Activated T-cell treated with anti-CD3 and anti-CD28 coated beads for 1 hour (primary cell): ENCODE measurements at regions not wholly inside any gene's neighbourhood (a gene's known extent, or its start where the extent isn't known, plus 50 kb on each side); places are given as distances from the start of the nearest gene placed in this dataset.

ENCODE experiments used
- DNase-seq: peaks from one replicate; pipeline ENCODE4 v3.0.0-alpha.2; 2020; ENCODE audit warnings: low read depth

- DNase-seq, result no peak
Observed at GRCh38 chr9:16243798-16244197, 626.7 kb downstream of the BNC2 start.

GRCh38 chr9:16245756-16246440 lies 624.6 kb downstream of the BNC2 start:
- no peak for DNase-seq

GRCh38 chr9:16246785-16247184 lies 623.7 kb downstream of the BNC2 start:
- no peak for DNase-seq

DNA sequence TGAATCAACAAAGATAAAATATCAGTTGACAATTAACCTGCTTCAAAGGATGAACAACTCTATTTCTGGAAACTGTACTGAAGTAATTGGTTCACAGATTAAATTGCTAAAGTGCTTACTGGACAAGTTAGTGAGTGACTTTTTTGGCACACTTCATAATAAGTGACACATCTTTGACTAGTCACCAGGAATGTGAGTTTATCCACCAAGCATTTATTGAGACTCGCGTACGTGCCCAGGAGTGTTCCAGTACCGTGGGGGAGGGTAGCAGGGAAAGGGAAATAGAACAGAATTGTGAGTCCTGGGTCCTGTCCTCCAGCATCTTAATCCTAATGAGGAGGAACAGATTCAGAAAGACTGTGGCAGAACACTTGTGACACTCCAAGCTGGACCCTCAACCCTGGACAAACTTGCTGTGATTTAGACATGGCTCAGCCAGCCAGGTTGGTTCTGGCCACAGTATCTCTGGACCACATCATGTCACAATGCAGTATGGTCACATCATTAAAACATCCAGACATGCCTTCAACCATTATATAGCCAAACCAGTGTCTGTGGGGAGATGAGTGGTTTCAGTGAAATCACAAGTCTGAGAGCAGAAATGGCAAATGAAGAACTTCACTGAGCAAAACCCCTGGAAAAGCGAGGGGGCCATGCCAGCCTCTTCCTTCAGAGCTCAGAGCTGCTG lies 623.1 kb downstream of the BNC2 start:
- no peak for DNase-seq

DNA sequence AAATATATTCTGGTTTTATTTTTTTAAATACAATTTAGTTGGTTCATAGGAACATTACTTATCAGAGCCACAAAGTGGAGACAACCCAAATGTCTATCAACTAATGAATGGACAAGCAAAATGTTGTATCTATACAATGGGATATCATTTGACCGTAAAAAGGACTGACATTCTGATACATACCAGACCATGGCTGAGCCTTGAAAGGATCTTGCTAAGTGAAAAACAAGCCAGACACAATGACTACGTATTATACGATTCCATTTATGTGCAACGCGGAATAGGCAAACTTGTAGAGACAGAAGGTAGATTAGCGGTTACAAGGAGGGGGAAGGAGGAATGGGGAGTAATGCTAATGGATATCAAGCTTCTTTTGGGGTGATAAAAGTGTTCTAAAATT lies 621.6 kb downstream of the BNC2 start:
- DNase-seq, result no peak

GRCh38 chr9:16252616-16253015 lies 617.9 kb downstream of the BNC2 start:
- DNase-seq, result no peak

GRCh38 chr9:16254674-16255073 lies 615.8 kb downstream of the BNC2 start:
- DNase-seq, result no peak

DNA sequence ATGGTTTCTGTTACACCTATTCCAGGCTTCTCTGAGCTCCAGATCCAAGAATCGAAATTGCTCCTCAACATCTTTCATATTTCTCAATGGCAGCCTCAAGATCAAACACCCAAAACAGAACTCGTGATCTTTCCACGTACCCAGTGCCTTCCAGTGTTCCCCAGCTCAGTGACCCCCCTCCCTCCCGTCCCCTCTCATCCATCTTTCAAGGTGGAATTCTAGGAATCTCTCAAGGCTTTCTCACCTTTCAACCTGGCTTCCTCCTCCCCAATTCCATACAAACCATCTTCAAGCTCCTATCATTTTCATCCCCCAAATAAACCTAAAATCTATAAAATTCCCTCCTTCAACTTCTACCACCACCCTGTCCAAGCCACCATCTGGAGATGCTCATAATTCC lies 615.3 kb downstream of the BNC2 start:
- DNase-seq, result no peak

GRCh38 chr9:16257604-16258003 lies 612.9 kb downstream of the BNC2 start:
- no peak for DNase-seq

GRCh38 chr9:16258191-16258590 lies 612.3 kb downstream of the BNC2 start:
- DNase-seq, result no peak

GRCh38 chr9:16258708-16259107 lies 611.8 kb downstream of the BNC2 start:
- no peak for DNase-seq

GRCh38 chr9:16262477-16263261 lies 607.8 kb downstream of the BNC2 start:
- DNase-seq, result no peak

GRCh38 chr9:16265688-16266087 lies 604.8 kb downstream of the BNC2 start:
- no peak for DNase-seq

- no peak for DNase-seq
Observed at GRCh38 chr9:16266648-16267276, 603.7 kb downstream of the BNC2 start.

- DNase-seq, result no peak
Observed at GRCh38 chr9:16267281-16268066, 603.0 kb downstream of the BNC2 start.

DNA sequence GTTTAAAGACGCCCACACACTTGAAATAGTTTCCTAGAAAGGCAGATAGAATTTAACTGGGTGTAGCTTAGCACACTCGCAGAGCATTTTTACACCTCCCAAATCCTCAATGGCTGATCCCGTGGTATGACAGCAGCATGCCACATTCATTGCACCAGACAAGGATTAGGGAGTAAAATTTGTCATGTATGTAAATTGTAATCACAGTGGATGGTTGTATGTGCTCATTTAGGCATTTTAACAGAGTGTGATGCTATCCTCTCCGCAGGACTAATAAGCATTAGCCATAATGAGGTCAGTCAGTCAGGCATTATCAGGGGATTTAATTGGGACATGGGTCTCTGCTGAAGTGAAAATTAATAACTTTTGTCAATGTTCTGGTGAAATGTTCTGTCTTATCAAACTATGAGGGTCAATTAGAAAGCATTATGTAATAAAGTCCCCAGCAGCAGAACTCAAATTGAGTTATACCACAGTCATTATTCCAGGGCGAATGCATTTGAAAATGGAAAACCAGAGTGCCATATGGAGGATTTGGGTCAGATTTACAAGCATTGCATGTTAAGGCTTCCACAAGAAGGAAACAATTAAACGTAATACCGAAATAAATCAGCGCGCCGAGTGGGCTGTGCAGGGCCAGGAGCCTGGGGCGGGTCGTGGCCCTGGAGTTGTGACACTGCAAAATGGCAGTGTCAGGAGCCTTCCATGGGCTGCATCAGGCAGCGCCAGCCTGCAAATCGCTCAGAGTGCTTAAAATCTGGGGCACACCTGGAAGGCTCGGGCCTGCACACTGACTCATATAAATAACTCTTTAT lies 602.2 kb downstream of the BNC2 start:
- DNase-seq, result no peak

GRCh38 chr9:16271967-16272366 lies 598.5 kb downstream of the BNC2 start:
- DNase-seq, result no peak

GRCh38 chr9:16272776-16273175 lies 597.7 kb downstream of the BNC2 start:
- DNase-seq, result no peak

DNA sequence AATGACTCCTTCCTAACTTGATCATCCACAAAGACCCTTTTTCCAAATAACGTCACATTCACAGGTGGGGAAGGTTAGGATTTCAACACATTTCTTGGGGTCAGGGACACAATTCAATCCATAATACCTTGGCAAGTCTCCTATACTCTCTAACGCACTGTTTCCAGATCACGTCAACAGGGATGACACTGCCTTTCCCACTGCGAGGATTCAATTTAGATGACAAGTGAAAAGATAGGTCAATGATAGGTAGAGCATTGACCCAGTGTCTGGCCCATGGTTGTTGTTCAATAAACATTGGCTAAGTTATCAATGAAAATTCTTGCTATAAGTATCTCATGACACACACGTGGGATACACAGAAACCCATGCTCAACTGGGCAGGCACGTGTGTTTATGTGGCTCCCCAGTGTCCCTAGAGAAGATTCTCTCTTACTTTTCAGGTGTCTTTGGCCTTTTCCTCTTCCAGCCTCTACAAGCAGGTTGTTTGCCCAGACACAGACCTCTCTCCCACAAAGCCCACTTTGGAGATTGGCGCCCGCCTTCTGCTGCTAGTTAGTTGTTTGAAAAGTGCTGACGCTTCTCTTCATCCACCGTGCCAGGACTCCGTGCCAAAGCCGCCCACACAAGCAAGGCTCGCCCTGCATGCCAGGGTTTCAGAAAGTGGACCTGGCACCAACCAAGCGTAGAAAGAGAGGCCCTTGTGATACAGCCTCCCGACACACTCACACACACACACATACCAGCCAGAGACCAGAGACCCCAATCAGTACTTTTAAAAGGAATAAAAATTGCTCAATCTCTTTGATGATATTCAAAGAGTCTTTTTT lies 594.5 kb downstream of the BNC2 start:
- DNase-seq, result no peak

DNA sequence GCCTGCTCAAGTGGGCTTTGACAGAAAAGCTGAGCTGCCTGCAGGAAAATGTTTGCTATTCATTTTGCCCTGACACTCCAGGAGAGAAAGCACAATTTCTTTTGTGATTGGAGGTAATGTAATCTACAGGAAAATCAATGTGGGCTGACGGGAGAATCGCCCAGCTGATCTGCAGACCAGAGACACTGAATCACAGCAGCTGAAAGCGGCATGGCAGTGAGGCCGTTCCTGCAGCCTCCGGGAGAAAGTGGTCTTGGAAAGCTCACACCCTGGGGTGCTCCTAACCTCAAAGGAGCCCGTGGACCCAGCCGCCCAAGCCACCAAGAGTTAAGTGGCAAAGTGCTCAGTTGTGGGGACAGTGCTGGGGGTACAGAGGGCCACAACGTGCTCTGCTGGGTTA lies 593.6 kb downstream of the BNC2 start:
- DNase-seq, result no peak
